Natural killer cell (primary cell): ENCODE measurements at regions not wholly inside any gene's neighbourhood (a gene's known extent, or its start where the extent isn't known, plus 50 kb on each side); places are given as distances from the start of the nearest gene placed in this dataset.

ENCODE experiments used
- ATAC-seq, 3 donors: fragments of 150-1000 bp in 2 of 3; fragments of 200-7000 bp in 1 of 3; cut with Tn5 transposase; 1 replicate in 1 of 3; 2 replicates in 2 of 3; pipeline ENCODE4 v1.10.0; 2021; ENCODE audit warnings: mild to moderate bottlenecking in 2 of 3, moderate library complexity in 2 of 3
- DNase-seq, 2 donors: peaks; one replicate each; pipeline versions ENCODE4 v3.0.0 to v3.0.0-alpha.2; 2013 to 2021; ENCODE audit warnings: mixed read lengths in 1 of 2
- H3K27ac ChIP-seq: one replicate; pipeline ENCODE4 v1.5.1; 2013; ENCODE audit warnings: mild to moderate bottlenecking, low read length
- H3K27me3 ChIP-seq: one replicate; pipeline ENCODE4 v1.6.1; 2013; ENCODE audit warnings: low read length; ENCODE audit not compliant: control insufficient read depth, insufficient read depth
- H3K36me3 ChIP-seq: one replicate; pipeline ENCODE4 v1.6.1; 2013; ENCODE audit warnings: low read length; ENCODE audit not compliant: control insufficient read depth, insufficient read depth
- H3K4me1 ChIP-seq: one replicate; pipeline ENCODE4 v1.6.1; 2013; ENCODE audit warnings: low read length; ENCODE audit not compliant: control insufficient read depth, insufficient read depth
- H3K4me3 ChIP-seq: one replicate; pipeline ENCODE4 v1.5.1; 2013; ENCODE audit warnings: low read length
- H3K9me3 ChIP-seq: one replicate; pipeline ENCODE4 v1.6.1; 2013; ENCODE audit warnings: low read length; ENCODE audit not compliant: control insufficient read depth, insufficient read depth
- H3K27ac Mint-ChIP-seq, 2 donors: one replicate each; pipeline ENCODE4 v1.8.0; 2022; ENCODE audit warnings: mild to moderate bottlenecking in 2 of 2, mixed read lengths in 2 of 2, moderate library complexity in 1 of 2
- H3K27me3 Mint-ChIP-seq, 2 donors: one replicate each; pipeline ENCODE4 v1.8.0; 2022; ENCODE audit warnings: low read depth in 2 of 2, mixed read lengths in 2 of 2
- H3K36me3 Mint-ChIP-seq: one replicate; pipeline ENCODE4 v1.8.0; 2022; ENCODE audit warnings: mixed read lengths
- H3K4me1 Mint-ChIP-seq, 2 donors: one replicate each; pipeline ENCODE4 v1.8.0; 2022; ENCODE audit warnings: mixed read lengths in 2 of 2
- H3K4me3 Mint-ChIP-seq: one replicate; pipeline ENCODE4 v1.8.0; 2022; ENCODE audit warnings: mild to moderate bottlenecking, moderate library complexity, mixed read lengths
- H3K9me3 Mint-ChIP-seq, 2 donors: one replicate each; pipeline ENCODE4 v1.8.0; 2022; ENCODE audit warnings: mixed read lengths in 2 of 2
- WGBS: methylation state at CpG from one replicate; pipeline ENCODE4 v1.1.7; 2013; ENCODE audit warnings: missing lambda C conversion rate; ENCODE audit not compliant: insufficient coverage; 5-methylcytosine and 5-hydroxymethylcytosine counted together
- intact Hi-C: fragments of 100-400 bp; cut with micrococcal nuclease; formaldehyde crosslinking; loops from one replicate; pipeline ENCODE4 v1.14.2; 2022
- TF ChIP-seq, protein P1 (sequence below): fragments of 200-600 bp; IDR thresholded peaks from one replicate; pipeline ENCODE4 v1.8.0; 2022; ENCODE audit warnings: antibody characterized with exemption

DNA sequence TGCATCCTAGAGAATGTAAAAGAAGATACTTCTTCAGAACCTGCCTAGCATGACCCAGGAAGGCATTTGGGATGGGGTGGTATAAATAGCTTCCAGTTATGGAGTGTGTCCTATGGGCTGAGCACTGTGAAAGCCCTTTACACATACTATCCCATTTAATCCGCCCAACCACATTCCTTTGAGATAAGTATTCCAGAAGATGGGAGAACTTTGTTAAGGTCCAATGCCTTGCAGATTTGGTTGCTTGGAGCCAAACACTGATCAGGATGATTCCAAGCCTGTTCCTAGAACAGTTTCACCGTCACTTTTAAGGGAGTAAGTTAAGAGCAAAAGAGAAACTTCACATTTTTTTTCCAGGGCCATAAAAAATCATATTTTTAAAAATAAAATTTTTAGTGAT, 82.5 kb upstream of the CLMN start:
- Histone ChIP-seq H3K27ac (no peak overlapping the region), H3K9me3 (no peaks in the 10 kb centered on the region), H3K4me1 (no peaks in the 10 kb centered on the region), H3K36me3 (no peaks in the 10 kb centered on the region), H3K27me3 (no peaks in the 10 kb centered on the region), H3K4me3 (no peak overlapping the region)
- DNase-seq (no peak), ATAC-seq (no peak)
- Mint-ChIP-seq H3K27me3 (no peaks in the 10 kb centered on the region), H3K9me3 (no peaks in the 10 kb centered on the region), H3K4me1 (no peaks in the 10 kb centered on the region), H3K27ac (no peak overlapping the region), H3K36me3 (no peaks in the 10 kb centered on the region), H3K4me3 (no peak overlapping the region)
- no CpG with 5 or more reads among the region's 2 CpGs for WGBS
- TF ChIP-seq, protein P1, sequence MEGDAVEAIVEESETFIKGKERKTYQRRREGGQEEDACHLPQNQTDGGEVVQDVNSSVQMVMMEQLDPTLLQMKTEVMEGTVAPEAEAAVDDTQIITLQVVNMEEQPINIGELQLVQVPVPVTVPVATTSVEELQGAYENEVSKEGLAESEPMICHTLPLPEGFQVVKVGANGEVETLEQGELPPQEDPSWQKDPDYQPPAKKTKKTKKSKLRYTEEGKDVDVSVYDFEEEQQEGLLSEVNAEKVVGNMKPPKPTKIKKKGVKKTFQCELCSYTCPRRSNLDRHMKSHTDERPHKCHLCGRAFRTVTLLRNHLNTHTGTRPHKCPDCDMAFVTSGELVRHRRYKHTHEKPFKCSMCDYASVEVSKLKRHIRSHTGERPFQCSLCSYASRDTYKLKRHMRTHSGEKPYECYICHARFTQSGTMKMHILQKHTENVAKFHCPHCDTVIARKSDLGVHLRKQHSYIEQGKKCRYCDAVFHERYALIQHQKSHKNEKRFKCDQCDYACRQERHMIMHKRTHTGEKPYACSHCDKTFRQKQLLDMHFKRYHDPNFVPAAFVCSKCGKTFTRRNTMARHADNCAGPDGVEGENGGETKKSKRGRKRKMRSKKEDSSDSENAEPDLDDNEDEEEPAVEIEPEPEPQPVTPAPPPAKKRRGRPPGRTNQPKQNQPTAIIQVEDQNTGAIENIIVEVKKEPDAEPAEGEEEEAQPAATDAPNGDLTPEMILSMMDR: no peak
- intact Hi-C loops: no loop called here

DNA sequence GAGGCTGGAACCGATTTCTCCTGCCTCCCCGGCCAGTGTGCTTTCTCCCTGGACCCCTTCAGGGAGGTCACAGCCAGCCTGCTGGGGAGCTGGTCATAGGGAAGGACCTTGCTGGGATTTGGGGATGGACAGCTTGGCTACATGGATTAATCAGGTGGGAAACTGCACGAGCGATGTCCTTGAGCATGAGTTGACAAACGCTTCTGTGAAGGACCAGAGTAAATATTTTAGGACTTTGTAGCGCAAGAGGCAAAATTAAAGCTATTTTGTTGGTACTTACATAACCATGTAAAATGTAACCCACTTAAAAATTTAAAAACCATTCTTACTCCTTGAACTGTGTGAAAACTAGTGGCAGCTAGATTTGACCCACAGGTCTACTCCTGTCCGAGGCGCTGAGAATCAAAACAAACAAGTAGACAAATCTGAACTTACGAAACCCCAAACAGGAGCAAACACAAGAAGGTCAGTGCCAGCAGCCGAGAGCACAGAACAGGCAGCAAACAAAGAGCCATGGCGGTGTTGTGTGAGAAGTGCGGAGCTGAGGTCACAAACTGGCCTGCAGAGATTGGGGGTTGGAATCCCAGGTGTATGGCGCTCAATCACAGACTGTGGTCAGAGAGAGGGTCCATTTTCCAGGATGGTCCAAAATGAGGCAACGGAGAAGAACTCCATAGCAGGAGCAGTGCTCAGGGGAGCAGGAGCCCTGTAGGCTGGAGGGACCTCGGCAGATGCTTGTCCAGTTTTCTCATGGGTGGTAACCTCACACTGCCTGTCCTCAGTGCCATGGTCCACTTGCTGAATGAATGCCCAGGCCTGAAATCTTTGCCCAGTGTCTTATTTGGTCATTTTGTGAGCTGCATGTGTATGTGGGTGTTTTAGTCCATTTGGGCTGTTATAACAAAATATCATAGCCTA, 79.2 kb upstream of the CLMN start:
- Histone ChIP-seq H3K4me3 (no peak overlapping the region), H3K9me3 (no peaks in the 10 kb centered on the region), H3K36me3 (no peaks in the 10 kb centered on the region), H3K27me3 (no peaks in the 10 kb centered on the region), H3K27ac (no peak overlapping the region), H3K4me1 (no peaks in the 10 kb centered on the region)
- WGBS: 95% methylated on average over 15 of the region's 15 CpGs
- TF ChIP-seq, protein P1: no peak
- no peaks in the 10 kb centered on the region for H3K36me3 Mint-ChIP-seq
- H3K4me1 Mint-ChIP-seq: no peaks in the 10 kb centered on the region
- ATAC-seq: no peak
- intact Hi-C loops: no loop called here
- no peak for DNase-seq
- H3K4me3 Mint-ChIP-seq: no peak overlapping the region
- H3K27me3 Mint-ChIP-seq: peaks cover 0 to 4% of the 10 kb centered on the region in 2 donors
- H3K27ac Mint-ChIP-seq: no peak overlapping the region
- H3K9me3 Mint-ChIP-seq: peaks cover 0 to 4% of the 10 kb centered on the region in 2 donors

DNA sequence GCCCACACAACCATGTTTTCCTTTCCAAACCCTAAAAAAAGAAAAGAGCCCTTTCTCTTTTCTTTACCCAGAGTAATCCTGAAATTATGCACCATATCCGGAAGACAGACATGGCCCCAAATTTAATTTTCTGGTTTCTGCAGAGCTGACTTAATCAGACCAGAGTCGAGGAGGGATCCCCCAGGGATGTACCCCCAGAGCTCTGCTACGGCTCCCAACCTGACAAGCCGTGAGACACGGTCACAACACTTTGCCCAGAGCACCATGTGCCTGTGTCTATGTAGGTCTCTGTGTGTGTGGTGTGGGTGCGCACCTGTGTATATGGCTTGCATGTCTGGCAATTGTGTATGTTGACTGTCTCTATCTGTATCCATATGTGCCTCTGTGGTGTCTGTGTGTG, 77.6 kb upstream of the CLMN start:
- no peak overlapping the region for H3K27ac ChIP-seq

More for the DNA sequence above, 77.6 kb upstream of the CLMN start:
- WGBS: 89% methylated on average over 6 of the region's 6 CpGs
- Histone ChIP-seq H3K27me3 (no peaks in the 10 kb centered on the region), H3K4me1 (no peaks in the 10 kb centered on the region), H3K9me3 (no peaks in the 10 kb centered on the region), H3K36me3 (no peaks in the 10 kb centered on the region), H3K4me3 (no peak overlapping the region)
- Mint-ChIP-seq H3K27ac (no peak overlapping the region), H3K4me1 (no peaks in the 10 kb centered on the region), H3K9me3 (peaks cover 0 to 4% of the 10 kb centered on the region in 2 donors), H3K36me3 (no peaks in the 10 kb centered on the region), H3K4me3 (no peak overlapping the region), H3K27me3 (peaks cover 0 to 4% of the 10 kb centered on the region in 2 donors)
- TF ChIP-seq, protein P1: no peak
- intact Hi-C loops: no loop called here
- ATAC-seq (no peak), DNase-seq (no peak)
